EL (cell line): ENCODE measurements at regions not wholly inside any gene's neighbourhood (a gene's known extent, or its start where the extent isn't known, plus 50 kb on each side); places are given as distances from the start of the nearest gene placed in this dataset.
"Not testable (repeated sequence)": the region's sequence is repeated elsewhere in the genome, so short reads cannot be mapped to it uniquely, and the experiment has no call there.

Experiments
- DNase-seq: peaks from one replicate; pipeline ENCODE4 v3.0.0-alpha.2; 2016

GRCh38 chr7:13241416-13241815 is 554.0 kb downstream of the ARL4A start:
- no peak for DNase-seq

- DNase-seq, result peak; percentile 34
These were observed 570.2 kb downstream of the ARL4A start for GRCh38 chr7:13257661-13258060.

- DNase-seq, result no peak
These were observed 571.0 kb downstream of the ARL4A start for GRCh38 chr7:13258386-13258785.

GRCh38 chr7:13259930-13260329 is 572.5 kb downstream of the ARL4A start:
- no peak for DNase-seq

GRCh38 chr7:13262929-13263530 is 575.6 kb downstream of the ARL4A start:
- peak; percentile 35 for DNase-seq

- no peak for DNase-seq
These were observed 577.8 kb downstream of the ARL4A start for GRCh38 chr7:13265271-13265670.

- DNase-seq, result not testable (repeated sequence)
These were observed 586.8 kb downstream of the ARL4A start for GRCh38 chr7:13274205-13274604.

- DNase-seq, result no peak
These were observed 589.5 kb downstream of the ARL4A start for GRCh38 chr7:13276977-13277376.

GRCh38 chr7:13278020-13278419 is 590.6 kb downstream of the ARL4A start:
- no peak for DNase-seq

- DNase-seq, result peak; percentile 5
These were observed 592.5 kb downstream of the ARL4A start for GRCh38 chr7:13279854-13280435.

- DNase-seq, result no peak
These were observed 595.0 kb downstream of the ARL4A start for GRCh38 chr7:13282377-13282980.

GRCh38 chr7:13286916-13287315 is 599.5 kb downstream of the ARL4A start:
- no peak for DNase-seq

GRCh38 chr7:13288516-13288915 is 601.1 kb downstream of the ARL4A start:
- DNase-seq, result no peak

- no peak for DNase-seq
These were observed 603.5 kb downstream of the ARL4A start for GRCh38 chr7:13290975-13291374.

GRCh38 chr7:13293264-13294002 is 606.0 kb downstream of the ARL4A start:
- DNase-seq, result no peak

GRCh38 chr7:13307040-13307439 is 619.6 kb downstream of the ARL4A start:
- DNase-seq, result no peak

- no peak for DNase-seq
These were observed 621.0 kb downstream of the ARL4A start for GRCh38 chr7:13308423-13308822.

- DNase-seq, result no peak
These were observed 622.1 kb downstream of the ARL4A start for GRCh38 chr7:13309535-13309934.

GRCh38 chr7:13312307-13312706 is 624.9 kb downstream of the ARL4A start:
- DNase-seq, result peak; percentile 1

GRCh38 chr7:13320333-13320732 is 632.9 kb downstream of the ARL4A start:
- DNase-seq, result no peak

GRCh38 chr7:13321316-13321715 is 633.9 kb downstream of the ARL4A start:
- no peak for DNase-seq

GRCh38 chr7:13322126-13322525 is 634.7 kb downstream of the ARL4A start:
- no peak for DNase-seq

GRCh38 chr7:13327669-13328068 is 640.2 kb downstream of the ARL4A start:
- no peak for DNase-seq

GRCh38 chr7:13333371-13333770 is 645.9 kb downstream of the ARL4A start:
- no peak for DNase-seq
